Omental fat pad (tissue), 3 donors: ENCODE measurements at regions not wholly inside any gene's neighbourhood (a gene's known extent, or its start where the extent isn't known, plus 50 kb on each side); places are given as distances from the start of the nearest gene placed in this dataset.

Experiments used
- ATAC-seq: fragments of 150-250 bp; one replicate; pipeline ENCODE4 v1.9.1; 2016; ENCODE audit warnings: mild to moderate bottlenecking, moderate library complexity; ENCODE audit not compliant: low FRiP score
- DNase-seq: peaks from one replicate; pipeline ENCODE4 v3.0.0-alpha.2; 2019; ENCODE audit warnings: low spot score
- TF ChIP-seq, protein P1 (sequence below), 3 donors: fragments of 450-650 bp; IDR thresholded peaks; one replicate each; pipeline ENCODE4 v1.5.1; 2016 to 2017; ENCODE audit warnings: antibody characterized with exemption in 3 of 3, mild to moderate bottlenecking in 3 of 3, moderate library complexity in 2 of 3

DNA sequence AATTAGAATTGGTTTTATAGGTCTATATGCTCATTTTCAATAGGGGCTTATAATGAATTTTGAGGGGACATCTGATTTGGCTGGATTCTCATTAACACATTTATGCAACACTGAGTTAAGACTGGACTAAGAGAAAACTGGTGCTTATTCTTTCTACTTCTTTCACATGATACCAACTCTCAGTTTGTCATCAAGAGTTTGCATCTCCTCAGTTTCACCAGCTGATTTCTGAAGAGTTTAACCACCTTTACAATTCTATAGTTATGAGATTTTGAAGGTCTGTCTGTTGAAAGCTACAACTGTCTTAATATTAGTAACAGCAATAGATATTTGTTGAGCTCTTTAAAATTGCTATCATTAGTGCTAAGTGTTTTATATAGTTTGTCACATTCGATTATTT lies 867.0 kb upstream of the SORCS1 start:
- DNase-seq (no peak), ATAC-seq (no peak)
- TF ChIP-seq, protein P1, sequence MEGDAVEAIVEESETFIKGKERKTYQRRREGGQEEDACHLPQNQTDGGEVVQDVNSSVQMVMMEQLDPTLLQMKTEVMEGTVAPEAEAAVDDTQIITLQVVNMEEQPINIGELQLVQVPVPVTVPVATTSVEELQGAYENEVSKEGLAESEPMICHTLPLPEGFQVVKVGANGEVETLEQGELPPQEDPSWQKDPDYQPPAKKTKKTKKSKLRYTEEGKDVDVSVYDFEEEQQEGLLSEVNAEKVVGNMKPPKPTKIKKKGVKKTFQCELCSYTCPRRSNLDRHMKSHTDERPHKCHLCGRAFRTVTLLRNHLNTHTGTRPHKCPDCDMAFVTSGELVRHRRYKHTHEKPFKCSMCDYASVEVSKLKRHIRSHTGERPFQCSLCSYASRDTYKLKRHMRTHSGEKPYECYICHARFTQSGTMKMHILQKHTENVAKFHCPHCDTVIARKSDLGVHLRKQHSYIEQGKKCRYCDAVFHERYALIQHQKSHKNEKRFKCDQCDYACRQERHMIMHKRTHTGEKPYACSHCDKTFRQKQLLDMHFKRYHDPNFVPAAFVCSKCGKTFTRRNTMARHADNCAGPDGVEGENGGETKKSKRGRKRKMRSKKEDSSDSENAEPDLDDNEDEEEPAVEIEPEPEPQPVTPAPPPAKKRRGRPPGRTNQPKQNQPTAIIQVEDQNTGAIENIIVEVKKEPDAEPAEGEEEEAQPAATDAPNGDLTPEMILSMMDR (IDR thresholded peaks at IDR 0.05), result no peak

DNA sequence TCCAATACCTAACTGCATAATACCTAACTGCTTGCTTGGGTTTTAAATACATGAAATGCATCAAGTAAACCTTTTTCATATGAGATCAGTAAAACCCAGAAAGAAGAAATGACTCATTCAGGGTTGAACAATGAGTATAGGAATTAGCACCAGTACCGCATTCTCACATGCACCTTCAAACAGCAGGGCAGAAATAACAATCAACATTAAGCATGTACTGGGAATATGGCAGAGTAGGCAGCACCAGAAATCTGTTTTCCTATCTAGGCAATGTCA lies 850.3 kb upstream of the SORCS1 start:
- DNase-seq (no peak), ATAC-seq (no peak)
- TF ChIP-seq, protein P1 (IDR thresholded peaks at IDR 0.05), result no peak

DNA sequence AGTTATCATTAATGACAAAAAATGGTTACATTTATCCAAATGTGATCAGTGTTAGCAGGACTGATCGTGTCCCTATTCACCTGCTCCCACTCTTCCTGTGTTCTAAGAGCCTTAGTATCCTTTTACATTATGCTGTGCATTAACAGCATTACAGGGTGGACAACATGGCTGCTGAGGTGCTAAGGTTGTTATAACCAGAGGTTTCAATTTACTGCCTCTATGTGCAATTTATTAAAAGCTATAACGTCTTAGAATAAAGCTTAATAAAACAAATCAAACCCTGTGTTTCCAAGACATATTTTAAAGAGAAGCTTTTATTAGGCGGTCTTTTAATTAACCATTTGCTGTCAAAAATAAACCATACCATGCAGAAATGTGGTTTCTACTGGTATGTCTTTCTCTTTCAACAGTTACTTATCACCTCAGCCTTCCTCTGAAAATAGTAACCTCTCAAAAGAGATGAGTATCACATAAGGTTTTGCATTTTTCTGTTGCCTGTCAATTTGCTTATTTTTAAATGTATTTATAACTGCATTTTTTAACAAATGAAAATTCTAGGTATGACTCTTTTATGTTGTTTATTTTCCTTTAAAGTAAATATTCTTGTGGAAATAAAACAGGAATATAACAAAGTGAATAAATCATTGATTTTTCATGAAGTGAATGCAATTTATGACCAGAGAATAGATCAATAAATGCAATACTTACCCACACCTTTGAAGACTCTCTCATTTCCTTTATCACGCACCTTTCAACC lies 849.8 kb upstream of the SORCS1 start:
- ATAC-seq, result no peak
- TF ChIP-seq, protein P1 (IDR thresholded peaks at IDR 0.05), result no peak
- no peak for DNase-seq

DNA sequence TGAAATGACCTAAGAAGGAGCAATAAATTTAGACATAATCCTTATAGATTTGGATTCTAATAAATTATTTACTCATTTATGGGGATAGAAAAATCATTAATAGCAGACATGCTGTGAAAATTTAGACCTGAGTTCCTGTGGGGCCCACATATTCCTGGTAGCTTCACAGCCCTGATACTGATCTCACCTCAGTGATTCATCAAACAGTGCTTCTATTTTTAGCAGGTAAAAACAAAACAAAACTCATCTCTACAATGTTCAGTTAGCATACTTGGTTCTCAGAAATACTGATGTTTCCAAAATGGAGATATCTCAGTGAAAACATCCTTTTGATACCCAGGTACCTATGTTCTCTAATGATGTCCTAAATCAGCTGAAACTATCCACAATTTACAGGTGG lies 841.1 kb upstream of the SORCS1 start:
- DNase-seq (no peak), ATAC-seq (no peak)
- TF ChIP-seq, protein P1 (IDR thresholded peaks at IDR 0.05), result no peak

DNA sequence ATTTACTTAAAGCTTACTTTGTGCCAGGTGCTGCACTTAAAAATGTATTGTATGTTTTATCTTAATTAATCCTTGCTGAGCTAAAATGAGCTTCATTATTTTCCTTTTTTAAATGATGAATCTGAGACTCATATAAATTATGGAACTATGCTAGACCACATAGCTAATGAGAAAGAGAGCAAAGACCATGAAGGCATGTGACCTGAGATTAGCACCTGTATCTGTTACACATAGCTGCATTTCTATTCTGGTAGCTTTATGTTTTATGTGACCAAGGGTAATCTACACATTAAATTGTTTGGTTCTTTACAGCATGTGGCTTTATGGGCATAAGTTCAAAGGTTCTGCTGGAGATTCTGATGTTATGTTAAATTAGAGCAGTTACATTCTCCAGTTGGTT lies 839.1 kb upstream of the SORCS1 start:
- TF ChIP-seq, protein P1 (IDR thresholded peaks at IDR 0.05), result no peak
- no peak for DNase-seq
- no peak for ATAC-seq

DNA sequence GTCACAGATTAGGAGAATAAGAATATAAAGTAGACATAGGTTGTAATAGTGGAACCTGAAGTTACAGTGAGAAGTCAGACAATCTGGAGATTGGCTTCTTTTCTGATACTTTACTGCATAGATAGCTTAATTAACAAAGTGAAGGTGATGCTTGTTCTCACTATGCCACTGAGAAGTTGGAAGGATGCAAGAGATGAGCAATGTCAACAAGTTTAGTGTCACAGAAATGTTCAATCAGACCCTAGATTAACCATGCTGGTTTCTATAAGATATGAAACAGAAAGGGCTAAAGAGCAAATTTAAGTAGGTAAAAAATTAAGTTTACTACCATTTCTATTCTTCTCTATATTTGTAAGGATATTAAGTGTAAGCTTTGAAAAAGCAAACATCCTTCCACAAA lies 838.6 kb upstream of the SORCS1 start:
- DNase-seq (no peak), ATAC-seq (no peak)
- TF ChIP-seq, protein P1 (IDR thresholded peaks at IDR 0.05), result no peak

DNA sequence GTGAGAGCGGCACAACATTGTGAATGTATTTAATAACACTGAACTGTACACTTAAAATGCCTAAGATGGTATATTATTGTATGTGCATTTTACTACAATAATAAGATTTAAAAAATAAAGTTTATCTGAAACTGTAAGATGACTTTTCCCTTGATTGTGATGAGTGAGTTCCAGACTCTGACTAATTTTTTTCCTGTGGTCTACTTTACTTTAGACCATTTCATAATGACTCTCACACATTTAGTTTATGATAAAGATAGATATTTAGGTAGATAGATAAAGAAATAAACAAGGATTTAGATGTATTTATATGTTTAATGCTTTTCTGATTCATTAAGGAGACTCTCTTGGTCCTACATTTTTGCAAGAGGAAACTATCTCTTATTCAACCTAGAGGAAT lies 835.9 kb upstream of the SORCS1 start:
- no peak for DNase-seq
- TF ChIP-seq, protein P1 (IDR thresholded peaks at IDR 0.05), result no peak
- no peak for ATAC-seq
